ENCODE measurements at regions not wholly inside any gene's neighbourhood (a gene's known extent, or its start where the extent isn't known, plus 50 kb on each side); places are given as distances from the start of the nearest gene placed in this dataset.

GRCh38 chrX:139020801-139021200 lies 309.3 kb upstream of the FGF13 start:
- H3K4me3 Mint-ChIP-seq = no peak overlapping the region
- H3K9me3 Mint-ChIP-seq = no peaks in the 10 kb centered on the region
- Histone ChIP-seq H3K4me1 (ENCODE audit: insufficient read depth) (no peaks in the 10 kb centered on the region), H3K9me2 (ENCODE audit: insufficient read depth) (no peaks in the 10 kb centered on the region), H2AFZ (no peak overlapping the region), H3F3A (replicated peaks; ENCODE audit: low read depth) (no peaks in the 10 kb centered on the region), H3K27me3 (ENCODE audit: insufficient read depth) (no peaks in the 10 kb centered on the region), H4K20me1 (replicated peaks; ENCODE audit: insufficient read depth) (no peaks in the 10 kb centered on the region), H3K4me2 (no peak overlapping the region), H3K36me3 (ENCODE audit: insufficient read depth) (no peaks in the 10 kb centered on the region), H3K27ac (ENCODE audit: low read depth) (no peak overlapping the region), H3K4me3 (no peak overlapping the region), H3K79me2 (replicated peaks; ENCODE audit: insufficient read depth) (no peaks in the 10 kb centered on the region)
- no peaks in the 10 kb centered on the region for H3K36me3 Mint-ChIP-seq (ENCODE audit: low read depth)
- no peaks in the 10 kb centered on the region for H3K4me1 Mint-ChIP-seq
- no peak for ATAC-seq
- H3K27me3 Mint-ChIP-seq (ENCODE audit: insufficient read depth, low read depth, poor library complexity) = no peaks in the 10 kb centered on the region
- no peak for DNase-seq (ENCODE audit: low spot score)
- TF ChIP-seq POLR2AphosphoS5 (IDR thresholded peaks at IDR 0.05; ENCODE audit: low read depth) (no peak), EZH2phosphoT487 (IDR thresholded peaks at IDR 0.05; ENCODE audit: unreplicated experiment) (no peak), ZNF462 (CRISPR knock-in tag; IDR thresholded peaks at IDR 0.05) (no peak), ETS1 (IDR thresholded peaks at IDR 0.05) (no peak), ZNF331 (CRISPR knock-in tag; IDR thresholded peaks at IDR 0.05; ENCODE audit: low read depth) (no peak), EZH2 (IDR thresholded peaks at IDR 0.05; ENCODE audit: low read depth, unreplicated experiment) (no peak), STAT1 (IDR thresholded peaks at IDR 0.05; ENCODE audit: unreplicated experiment) (no peak), ZNF114 (CRISPR knock-in tag; IDR thresholded peaks at IDR 0.05) (no peak), CTCF (conservative IDR thresholded peaks at IDR 0.05; ENCODE audit: low read depth in 2 of 2) (no peak), JUNB (IDR thresholded peaks at IDR 0.05; ENCODE audit: unreplicated experiment) (no peak), CREB1 (CRISPR knock-in tag; IDR thresholded peaks at IDR 0.05; ENCODE audit: low read depth) (no peak), NANOG (IDR thresholded peaks at IDR 0.05; ENCODE audit: borderline replicate concordance) (no peak), REST (IDR thresholded peaks at IDR 0.05; ENCODE audit: unreplicated experiment) (no peak)
- H3K27ac Mint-ChIP-seq = no peak overlapping the region
